ENCODE measurements at regions not wholly inside any gene's neighbourhood (a gene's known extent, or its start where the extent isn't known, plus 50 kb on each side); places are given as distances from the start of the nearest gene placed in this dataset.
"Not testable (repeated sequence)": the region's sequence is repeated elsewhere in the genome, so short reads cannot be mapped to it uniquely, and the experiment has no call there.

DNA sequence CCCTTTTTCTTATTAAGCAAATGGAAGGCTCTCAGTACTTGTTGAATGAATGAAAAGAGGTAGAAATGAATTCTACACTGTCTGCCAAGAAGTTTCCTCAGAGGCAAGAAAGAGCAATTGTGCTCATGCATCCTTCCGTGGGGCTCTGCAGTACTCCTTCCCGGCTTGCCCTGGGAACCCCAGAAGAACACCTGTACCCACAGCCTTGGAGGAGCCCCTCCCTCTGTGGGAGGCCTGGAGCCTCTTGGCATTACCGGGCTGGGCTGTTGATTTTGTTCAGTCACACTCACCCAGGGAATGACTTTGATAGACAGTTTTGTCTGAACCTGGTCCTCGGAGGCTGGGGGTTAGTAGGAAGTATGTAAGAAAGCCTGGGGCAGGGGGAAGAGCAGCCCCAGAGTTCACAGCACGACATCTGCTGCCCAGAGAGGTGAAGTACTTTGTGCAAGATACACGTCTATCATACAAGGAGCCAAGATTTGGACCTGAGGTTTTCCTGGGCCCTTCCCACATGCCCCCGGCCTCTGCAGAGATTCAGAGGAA is 134.8 kb upstream of the GDF10 start:
- no peak for DNase-seq (ENCODE audit: extremely low read depth in 1 of 2, low read depth in 1 of 2)

DNA sequence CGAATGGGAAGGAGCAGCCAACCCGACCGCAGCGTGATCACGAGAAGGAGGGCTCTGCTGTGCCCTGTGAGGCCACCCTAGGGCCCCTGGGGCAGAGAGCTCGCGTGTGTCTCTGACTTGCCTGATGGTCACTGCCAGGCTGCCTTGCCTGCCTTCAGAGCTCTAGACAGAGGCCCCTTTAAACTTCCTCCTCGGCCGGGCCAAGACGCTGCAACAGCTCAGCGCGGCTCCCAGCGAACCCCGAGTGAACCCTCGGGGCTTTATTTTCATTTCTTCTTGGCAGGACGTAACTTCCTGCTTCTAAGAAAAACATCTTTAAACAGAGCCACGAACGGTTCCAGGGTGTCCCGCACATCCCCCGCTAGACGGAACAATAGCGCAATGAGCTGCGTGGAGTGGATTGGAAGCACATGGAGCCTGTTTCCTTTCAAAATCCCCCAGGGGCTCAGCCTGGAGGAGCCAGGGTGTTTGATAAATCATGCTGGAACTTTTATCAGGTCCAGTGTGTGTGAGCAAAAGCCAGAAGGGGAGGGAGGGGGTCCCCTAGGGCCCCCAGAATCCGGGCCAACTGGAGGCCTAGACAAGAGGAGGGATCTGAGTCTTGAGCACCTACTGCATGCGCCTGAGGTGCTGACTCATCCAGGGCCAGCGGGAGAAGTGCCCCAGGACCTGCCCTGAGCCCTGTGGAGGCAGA is 134.1 kb upstream of the GDF10 start:
- no peak for DNase-seq (ENCODE audit: extremely low read depth in 1 of 2, low read depth in 1 of 2)

DNA sequence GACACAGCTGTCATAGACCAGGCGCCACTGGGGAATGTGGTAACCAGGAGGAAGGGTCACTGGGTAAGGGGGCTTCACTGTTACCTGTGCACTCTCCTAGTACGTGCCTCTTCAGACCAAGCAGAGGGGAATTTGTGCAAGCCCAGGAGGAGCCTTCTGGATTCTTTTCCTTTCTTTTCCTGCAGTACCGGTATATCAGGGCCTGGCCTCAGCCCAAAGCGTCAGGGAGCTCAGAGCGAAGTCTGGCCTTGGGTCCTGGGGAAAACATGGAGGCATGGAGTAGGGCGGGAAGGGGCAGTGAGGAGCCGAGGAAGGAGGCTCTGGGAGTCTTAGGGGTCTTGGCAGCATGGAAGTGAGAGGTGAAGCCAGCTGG is 133.6 kb upstream of the GDF10 start:
- no peak for DNase-seq (ENCODE audit: extremely low read depth in 1 of 2, low read depth in 1 of 2)

DNA sequence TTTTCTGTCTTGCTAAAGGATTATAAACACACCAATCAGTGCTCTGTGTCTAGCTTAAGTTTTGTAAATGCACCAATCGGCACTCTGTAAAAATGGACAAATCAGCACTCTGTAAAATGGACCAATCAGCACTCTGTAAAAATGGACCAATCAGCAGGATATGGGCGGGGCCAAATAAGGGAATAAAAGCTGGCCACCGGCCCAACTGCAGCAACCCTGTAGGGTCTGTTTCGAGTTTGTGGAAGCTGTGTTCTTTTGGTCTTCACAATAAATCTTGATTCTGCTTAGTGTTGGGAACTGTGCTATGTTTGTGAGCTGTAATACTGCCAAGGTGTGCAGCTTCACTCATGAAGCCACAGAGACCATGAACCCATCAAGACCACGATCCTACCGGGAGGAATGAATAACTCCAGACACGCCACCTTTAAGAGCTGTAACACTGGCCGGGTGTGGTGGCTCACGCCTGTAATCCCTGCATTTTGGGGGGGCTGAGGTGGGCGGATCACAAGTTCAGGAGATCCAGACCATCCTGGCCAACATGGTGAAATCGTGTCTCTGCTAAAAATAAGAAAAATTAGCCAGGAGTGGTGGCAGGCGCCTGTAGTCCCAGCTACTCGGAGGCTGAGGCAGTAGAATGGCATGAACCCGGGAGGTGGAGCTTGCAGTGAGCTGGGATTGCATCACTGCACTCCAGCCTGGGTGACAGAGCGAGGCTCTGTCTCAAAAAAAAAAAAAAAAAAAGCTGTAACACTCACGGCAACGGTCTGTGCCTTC is 133.0 kb upstream of the GDF10 start:
- DNase-seq (ENCODE audit: extremely low read depth in 1 of 2, low read depth in 1 of 2): not testable (repeated sequence)

DNA sequence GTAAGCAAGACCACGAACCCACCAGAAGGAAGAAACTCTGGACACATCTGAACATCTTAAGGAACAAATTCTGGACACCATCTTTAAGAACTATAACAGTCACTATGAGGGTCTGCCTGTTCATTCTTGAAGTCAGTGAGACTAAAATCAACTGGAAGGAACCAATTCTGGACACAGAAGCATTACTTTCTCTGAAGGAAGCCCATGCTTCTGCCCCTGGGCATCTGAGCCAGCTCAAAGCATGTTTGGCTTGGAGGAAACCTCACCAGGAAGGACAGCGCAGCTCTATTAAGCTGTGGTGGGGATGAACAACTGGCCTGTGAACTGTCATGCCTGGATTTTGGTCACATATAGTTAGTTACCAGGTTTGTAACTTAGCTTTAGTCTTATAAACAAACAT is 132.4 kb upstream of the GDF10 start:
- no peak for DNase-seq (ENCODE audit: extremely low read depth in 1 of 2, low read depth in 1 of 2)

DNA sequence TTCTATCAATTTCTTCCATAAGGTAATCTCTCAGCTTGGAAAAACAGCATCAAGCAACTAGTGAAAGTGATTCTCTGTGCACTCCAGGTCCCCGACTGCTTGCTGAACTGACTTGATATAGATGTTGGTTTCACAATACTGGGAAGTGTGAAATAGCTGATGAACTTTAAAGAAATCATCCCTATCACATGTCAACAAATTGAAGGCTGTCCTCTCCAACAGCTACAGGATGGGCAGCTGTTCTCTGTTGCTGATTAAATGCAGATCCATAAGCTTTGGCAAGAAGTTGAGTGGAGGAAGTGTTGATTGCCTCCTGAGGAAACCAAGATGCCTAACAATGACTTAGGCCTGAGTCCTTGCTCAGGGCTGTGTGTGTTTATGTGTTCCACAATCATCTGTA is 130.4 kb upstream of the GDF10 start:
- DNase-seq (ENCODE audit: extremely low read depth in 1 of 2, low read depth in 1 of 2): no peak

DNA sequence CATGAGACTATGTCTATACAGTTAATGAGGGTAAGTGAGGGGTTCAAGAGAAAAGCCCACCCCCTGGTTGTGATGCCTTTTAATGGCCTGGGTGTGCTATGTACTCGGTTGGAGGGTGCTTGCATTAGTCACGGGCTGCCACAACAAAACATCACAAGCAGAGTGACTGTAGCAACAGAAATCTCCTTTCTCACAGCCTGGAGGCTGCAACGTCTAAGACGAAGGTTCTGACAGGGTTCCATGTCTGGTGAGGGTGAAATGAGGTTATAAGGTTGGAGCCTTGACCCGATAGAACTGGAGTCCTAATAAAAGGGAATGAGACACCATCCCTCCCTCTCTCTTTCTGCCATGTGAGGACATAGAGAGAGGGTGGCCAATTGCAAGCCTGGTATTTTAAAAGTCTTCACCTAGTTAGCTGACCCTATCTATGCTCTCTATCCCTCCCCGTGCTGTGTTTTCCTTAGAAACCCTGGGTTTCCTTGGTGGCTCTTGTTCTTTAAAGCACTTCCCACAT is 126.0 kb upstream of the GDF10 start:
- DNase-seq (ENCODE audit: extremely low read depth in 1 of 2, low read depth in 1 of 2): no peak

DNA sequence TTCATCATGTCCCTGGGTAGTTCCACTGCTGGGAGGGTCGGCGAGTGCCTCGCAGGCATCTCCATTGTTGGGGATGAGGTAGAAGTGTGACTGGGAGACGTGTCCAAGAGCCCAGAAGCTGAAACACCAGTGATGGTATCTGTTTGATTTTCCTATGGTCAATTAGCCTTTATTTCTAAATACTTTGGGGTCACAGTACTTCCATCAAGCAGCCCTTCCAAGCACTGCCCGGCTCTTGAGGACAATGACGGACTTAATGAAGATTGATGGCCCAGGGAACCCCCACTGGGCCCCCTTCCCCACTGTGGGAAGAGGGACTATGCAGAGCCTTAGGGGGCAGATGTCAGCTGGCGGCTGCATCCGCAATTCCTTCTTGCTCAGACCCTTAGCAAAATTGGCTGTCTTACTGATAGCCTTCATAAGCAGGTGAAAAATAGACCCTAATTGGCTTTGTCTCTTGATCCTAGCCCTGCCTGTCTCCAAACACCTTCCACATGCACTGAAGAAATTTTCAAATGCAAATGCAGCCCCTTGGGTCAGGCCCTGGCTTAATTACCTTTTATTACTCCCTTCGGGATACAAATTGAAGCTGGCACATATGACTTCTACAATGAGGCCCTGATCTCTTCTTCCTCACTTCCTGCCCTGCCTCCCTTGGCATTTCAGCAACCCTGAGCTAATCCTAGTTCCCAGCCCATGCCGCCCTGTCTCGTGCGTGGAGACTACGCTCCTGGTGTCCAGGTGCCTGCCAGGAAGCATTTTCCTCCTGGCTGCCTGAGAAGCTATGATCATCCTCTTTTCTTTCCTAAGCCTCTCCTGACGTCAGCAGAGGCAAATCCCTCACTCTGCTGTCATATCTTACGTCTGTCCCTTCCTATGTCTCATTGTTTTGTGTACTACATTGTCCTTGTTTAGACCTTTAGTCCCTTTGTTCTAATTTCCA is 124.5 kb upstream of the GDF10 start:
- DNase-seq (ENCODE audit: extremely low read depth in 1 of 2, low read depth in 1 of 2): no peak

DNA sequence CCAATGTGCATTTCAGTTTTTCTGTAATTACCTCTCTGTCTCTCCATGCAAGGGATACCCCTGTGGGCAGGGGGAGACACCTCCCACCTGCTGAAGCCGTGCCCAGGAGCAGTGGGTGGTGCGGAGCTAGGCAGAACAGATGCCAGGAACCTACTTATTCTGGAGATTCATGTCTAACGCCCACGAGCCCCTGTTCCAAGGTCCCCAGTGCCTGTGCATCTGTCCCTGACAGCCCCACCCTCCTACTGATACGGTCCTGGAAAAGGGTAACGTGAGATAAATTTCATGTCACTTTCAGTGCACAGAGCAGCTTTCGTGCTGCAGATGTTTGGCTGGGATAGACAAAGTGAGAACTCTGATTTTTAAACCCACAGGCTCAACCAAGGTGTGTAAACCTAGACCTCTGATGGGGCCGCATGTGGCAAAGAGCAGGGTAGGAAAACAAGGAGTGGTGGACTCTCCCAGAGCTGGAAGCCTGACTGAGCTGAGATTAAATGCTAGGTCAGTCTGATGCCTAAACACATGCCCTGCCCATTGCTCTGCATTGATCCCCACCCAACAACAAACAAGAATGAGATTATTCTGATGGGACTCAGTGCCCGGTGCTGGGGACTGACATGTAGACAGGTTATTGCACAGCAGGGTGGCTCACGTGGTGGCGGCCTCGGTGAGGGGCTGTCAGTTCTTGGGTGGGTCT is 123.6 kb upstream of the GDF10 start:
- DNase-seq (ENCODE audit: extremely low read depth in 1 of 2, low read depth in 1 of 2): no peak

DNA sequence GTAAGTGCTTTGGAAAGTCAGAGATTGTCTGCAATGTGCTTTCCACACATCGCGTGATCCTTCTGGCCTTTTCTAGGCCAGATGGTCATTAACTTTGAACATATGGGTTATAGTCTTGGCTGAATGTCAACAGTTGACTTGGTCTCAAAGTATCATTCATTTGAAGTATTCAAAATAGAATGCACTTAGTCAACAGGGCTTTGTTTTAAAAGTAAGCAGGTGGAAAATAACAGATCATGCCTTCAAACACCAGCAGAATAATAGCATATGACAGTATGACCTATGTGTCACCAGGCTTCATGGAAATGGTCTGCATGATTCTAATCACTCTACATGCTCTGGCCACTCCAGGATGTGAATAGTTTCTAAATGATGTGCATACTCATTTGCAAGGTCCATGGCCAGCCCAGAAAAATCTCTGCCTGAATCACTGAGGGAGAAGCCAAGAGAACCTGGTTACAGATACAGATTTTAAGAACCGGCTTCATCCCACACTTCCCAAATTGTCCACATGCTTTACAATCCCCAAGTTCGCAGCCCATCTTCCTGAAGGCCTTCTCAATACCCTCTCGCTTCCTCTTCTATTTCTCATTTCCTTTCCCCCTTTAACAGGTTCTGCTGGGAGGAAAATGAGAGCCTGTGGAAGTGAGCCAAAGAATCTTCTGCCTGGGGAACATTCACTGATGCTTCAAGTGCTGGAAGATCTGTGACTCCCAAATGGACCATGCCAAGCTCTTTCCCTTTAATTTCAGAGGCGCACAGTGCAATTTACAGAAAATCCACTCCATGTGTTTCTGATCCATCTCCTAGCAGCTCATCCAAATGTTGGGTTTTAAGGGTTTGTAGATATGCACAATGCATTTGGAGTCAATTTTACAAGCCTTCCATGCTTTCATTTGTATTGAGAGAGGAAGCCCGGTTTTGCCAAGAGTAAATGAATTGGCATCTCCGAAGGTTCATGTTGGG is 122.8 kb upstream of the GDF10 start:
- no peak for DNase-seq (ENCODE audit: extremely low read depth in 1 of 2, low read depth in 1 of 2)

DNA sequence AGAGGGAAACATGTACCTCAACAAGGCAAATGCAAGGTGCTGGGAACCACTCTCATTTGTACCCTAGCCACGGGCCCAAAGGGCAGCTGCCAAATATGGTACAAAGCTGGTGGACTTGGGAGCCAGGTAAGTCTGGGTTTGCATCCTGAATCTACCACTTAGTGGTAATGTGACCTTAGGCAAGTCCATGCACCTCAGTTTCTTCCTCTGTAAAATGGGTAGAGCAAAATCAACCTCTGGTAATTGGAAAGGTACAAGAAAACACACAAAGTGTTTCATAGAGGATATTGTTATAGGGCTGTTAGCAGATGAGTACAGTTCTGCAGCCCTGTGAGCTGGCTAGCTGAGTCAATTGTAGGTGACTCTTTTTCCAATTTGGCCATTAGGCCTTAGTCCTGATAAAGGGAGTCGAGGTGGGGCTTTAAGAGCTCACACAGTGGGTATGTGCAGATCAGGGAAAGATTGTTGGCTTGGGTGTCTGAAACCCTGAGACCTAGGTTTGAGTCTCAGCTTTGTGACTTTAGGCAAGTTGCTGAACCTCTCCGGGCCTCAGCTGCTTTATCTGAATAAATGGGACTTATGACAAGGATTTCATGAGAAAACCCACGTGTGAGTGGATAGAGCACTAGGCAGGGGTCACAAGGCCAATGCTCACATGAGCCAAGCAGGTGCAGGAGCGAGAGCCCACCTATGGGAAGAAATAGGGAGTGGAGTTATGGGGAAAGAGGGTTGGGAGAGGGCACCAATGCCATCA is 121.3 kb upstream of the GDF10 start:
- DNase-seq (ENCODE audit: extremely low read depth in 1 of 2, low read depth in 1 of 2): no peak

DNA sequence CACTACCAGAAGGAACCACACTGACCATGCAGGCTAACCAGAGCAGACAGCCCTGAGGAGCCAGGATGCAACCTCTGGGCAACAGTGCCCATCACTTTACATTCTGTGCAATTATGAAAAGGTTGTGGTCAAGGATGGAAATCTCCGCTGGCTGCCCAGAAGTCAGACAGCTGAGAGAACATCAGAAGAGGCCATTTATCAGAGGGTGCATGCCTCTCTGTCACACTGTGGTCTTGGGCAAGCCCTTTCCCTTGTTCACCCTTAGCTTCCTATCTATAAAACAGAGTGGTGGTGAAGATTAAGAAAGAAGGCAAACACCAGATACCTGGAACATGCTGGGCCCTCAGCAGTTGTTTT is 120.7 kb upstream of the GDF10 start:
- no peak for DNase-seq (ENCODE audit: extremely low read depth in 1 of 2, low read depth in 1 of 2)

DNA sequence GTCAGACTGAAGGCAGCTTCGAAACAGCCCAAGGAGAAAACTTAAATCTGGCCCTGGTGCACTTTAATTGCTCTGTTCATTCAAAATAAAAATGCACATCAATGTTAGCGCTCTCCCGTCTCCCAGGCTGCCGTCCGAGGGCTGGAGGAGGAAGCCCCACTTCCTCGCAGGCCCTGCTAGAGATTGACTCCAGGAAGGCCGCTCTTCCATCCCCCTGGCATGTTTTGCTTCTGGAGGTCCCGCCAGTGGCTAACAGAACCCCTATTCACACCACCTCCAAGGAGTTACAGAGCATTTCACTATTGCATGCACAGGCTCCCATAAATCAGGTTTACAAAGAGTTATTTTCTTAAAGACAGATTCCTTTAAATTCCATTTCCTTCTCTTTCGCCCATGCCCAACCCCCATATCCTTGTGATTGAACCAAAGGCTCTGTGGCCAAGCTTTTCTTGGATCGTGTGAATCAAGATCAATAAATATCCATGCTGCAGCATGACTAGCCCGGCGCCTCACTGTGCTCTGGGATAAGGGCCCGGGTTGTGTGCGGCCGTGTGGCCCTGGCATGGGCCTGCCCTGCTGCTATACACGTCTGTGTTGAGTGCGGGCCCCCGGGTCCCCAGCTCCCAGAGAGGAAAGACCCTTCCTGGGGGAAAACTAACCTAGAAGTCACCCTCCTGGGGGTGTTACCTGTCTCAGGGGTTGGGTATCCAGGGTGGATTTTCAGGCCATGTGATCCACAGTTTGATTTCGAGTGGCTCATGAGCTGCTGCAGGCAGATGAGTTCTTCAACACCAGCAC is 118.7 kb upstream of the GDF10 start:
- no peak for DNase-seq (ENCODE audit: extremely low read depth in 1 of 2, low read depth in 1 of 2)

DNA sequence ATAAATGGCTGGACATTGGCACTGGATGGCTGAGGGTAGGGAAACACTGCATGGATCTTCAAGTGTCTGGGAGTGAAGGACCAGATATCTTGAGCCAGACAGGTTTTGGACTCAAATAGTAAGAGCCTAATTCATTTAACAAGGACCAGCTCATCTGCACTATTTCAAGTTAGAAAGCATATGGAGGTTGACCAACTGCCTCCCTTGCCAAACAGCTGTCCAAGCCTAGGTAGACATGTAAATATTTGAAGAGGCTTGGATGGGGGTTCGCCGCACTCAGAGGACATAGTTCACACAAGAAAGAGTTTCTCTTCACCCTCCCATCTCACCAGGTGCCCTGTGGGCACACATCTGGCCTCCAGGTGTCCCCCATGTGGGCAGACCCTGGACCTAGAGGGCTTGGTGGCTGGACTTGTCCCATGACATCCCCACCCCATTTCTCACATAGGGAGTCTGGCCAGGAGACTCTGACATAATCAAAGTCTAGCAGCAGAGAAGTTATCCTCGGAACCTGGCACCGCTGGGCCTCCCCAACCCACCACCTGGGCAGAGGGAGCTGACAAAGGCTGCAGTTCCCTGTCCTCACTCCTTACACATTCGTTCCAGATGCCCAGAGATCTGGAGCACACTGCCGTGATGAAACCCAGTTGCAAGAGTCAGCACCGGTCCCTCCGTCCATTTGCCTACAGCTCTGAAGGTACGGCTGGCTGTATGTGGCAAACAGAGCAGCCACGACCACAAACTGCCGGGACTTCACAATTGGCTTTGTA is 116.9 kb upstream of the GDF10 start:
- no peak for DNase-seq (ENCODE audit: extremely low read depth in 1 of 2, low read depth in 1 of 2)

DNA sequence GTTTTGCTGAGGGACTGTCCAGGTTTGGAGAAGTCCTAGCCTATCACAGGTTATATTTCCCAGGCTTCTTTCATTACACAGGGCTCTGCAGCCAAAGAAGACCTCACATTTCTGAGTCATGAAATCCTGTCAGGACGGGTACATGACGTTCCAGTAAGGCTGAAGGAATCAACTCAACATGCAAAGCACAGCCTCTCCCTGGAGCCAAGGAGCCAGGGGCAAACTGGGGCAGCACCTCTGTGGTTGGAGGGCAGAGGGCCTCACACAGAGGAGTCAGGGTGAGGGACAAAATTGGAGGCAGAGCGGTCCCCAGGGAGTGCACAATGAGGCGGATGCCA is 116.3 kb upstream of the GDF10 start:
- no peak for DNase-seq (ENCODE audit: extremely low read depth in 1 of 2, low read depth in 1 of 2)

DNA sequence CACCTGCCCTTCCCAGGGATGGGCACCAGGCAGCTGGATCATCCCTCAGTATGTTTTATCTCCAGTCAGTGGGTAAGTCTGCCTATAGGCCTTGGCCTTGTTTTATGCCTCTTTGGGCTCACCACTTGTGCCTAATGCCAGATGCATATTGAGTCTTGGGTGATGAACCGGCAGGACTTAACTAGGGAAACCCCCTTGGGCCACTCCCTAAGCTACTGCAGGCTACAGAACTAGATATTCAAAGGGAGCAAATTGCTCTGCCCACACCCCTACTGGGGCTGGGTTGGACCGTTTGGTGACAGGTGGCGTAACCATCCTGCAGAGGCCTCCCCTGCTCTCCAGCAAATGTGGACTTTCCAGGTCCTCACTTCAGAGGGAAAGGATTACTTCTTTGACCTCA is 115.7 kb upstream of the GDF10 start:
- DNase-seq (ENCODE audit: extremely low read depth in 1 of 2, low read depth in 1 of 2): no peak

DNA sequence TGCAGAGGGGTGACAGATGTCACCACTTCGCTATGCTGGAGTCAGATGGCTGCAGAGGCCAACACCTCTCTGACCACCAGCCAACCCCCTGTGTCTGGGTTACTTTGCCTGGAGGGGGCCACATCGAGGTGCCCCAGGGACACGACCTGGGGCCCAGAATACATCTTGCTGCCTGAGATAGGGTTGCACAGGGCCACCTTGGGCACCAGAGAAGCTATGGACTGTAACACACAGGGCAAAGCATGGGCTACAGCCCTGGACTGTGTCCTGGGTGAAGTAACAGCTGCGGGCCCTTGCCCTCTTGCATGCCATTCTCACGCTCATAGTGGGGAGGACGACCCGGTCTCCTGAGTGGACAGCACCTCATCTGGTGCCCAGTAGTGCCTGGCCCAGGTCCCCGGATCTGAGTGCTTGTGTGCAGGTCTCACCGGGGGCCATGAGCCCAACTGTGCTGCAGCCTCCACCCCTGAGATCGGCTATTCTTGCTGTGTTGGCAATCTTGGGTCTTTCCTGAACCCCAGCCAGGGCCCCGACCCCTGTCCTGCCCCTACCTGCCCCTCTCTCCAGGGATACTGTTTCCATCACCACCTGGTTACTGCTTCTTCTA is 115.2 kb upstream of the GDF10 start:
- DNase-seq (ENCODE audit: extremely low read depth in 1 of 2, low read depth in 1 of 2): no peak

Data from stimulated activated CD8-positive, alpha-beta memory T cell treated with anti-CD3 and anti-CD28 coated beads, Interleukin-7, amount 100 ng/mL, for 48 hours (primary cell).